Coronary artery (tissue), 2 donors: ENCODE measurements at regions not wholly inside any gene's neighbourhood (a gene's known extent, or its start where the extent isn't known, plus 50 kb on each side); places are given as distances from the start of the nearest gene placed in this dataset.
A peak's percentile ranks its signal among the peaks of the same experiment; 100 is the strongest.
"Not testable (repeated sequence)": the region's sequence is repeated elsewhere in the genome, so short reads cannot be mapped to it uniquely, and the experiment has no call there.

Experiments used
- DNase-seq: peaks from one replicate; pipeline ENCODE4 v3.0.0-alpha.2; 2017; ENCODE audit warnings: low spot score
- H3K27ac ChIP-seq, 2 donors: fragments of 200-600 bp; sonication (generic); one replicate each; pipeline ENCODE4 v1.5.1; 2016 to 2019
- H3K4me3 ChIP-seq: fragments of 200-600 bp; sonication (generic); 2 replicates; pipeline ENCODE4 v1.5.1; 2016; ENCODE audit warnings: mild to moderate bottlenecking, moderate library complexity
- CTCF ChIP-seq: fragments of 200-600 bp; sonication (generic); IDR thresholded peaks from one replicate; pipeline ENCODE4 v1.5.1; 2019; ENCODE audit warnings: antibody characterized with exemption

GRCh38 chr1:201730611-201731010 lies 98.3 kb upstream of the IPO9 start:
- no peak for TF ChIP-seq CTCF

GRCh38 chr1:201731142-201731541 lies 97.8 kb upstream of the IPO9 start:
- H3K4me3 ChIP-seq, result no peak overlapping the region
- peak overlapping the region in 1 of 2 donors; percentile 25 for H3K27ac ChIP-seq
- no peak for DNase-seq
- TF ChIP-seq CTCF, result no peak

More at GRCh38 chr1:201730611-201731010, 98.3 kb upstream of the IPO9 start:
- no peak overlapping the region for H3K27ac ChIP-seq
- DNase-seq, result no peak
- H3K4me3 ChIP-seq, result no peak overlapping the region

DNA sequence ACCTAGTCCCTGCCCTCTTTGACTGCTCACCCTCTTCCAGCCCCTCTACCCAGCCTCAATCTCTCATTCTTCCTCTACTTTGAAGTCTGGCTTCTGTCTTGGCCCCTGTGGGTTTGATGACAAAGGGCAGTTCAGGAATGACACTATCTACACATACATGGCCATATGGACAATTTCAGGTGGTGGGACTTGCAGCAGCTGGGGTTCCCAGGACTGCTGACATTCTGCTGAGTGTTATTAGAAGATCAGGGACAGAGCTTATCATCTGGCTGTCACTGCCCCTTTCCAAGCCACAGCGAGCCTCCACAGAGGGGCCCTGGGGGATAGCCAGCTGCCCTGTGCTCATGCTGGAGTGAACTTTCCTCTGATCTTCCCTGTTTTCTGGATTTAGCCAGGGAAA lies 97.4 kb upstream of the IPO9 start:
- H3K27ac ChIP-seq, result peak overlapping the region in 1 of 2 donors; percentile 25
- no peak overlapping the region for H3K4me3 ChIP-seq
- no peak for TF ChIP-seq CTCF
- DNase-seq, result no peak

DNA sequence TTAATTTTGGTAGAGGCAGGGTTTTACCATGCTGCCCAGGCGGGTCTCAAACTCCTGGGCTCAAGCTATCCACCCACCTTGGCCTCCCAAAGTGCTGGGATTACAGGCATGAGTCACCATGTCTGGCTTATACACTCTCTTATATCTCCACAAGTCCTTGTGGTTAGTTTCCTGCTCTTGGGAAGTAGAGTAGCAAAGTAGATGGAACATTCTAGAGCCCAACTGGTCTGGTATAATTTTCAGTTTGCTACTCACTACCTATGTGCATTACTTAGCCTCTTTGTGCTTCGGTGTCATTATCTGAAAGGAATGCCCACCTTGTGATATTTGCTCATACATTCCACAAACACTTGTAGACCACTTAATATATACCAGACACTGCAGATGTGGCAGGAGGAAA lies 96.6 kb upstream of the IPO9 start:
- no peak for TF ChIP-seq CTCF
- Histone ChIP-seq H3K4me3 (no peak overlapping the region), H3K27ac (no peak overlapping the region)
- no peak for DNase-seq

GRCh38 chr1:201734221-201734620 lies 94.7 kb upstream of the IPO9 start:
- H3K4me3 ChIP-seq, DNase-seq, H3K27ac ChIP-seq: not testable (repeated sequence)

DNA sequence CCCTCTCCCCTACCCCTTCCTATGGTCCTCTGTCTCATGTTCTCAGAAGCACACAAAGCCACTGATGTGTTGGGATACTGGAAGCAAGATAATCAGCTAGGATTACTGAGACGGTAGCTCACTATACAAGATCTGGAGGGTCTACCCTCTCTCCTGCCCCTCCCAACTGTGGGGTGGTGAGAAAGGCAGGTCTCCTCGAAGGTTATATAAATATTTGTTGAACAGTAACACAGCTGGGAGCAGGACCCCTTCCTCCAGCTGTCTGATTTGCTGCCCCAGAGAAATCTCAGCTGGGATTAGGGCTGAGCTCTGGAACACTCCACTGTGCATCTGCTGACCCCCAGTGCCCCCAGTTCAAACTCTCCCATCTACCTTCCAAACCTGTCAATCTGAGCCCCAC lies 94.2 kb upstream of the IPO9 start:
- H3K27ac ChIP-seq, result no peak overlapping the region
- TF ChIP-seq CTCF, result no peak
- no peak overlapping the region for H3K4me3 ChIP-seq
- DNase-seq, result no peak

DNA sequence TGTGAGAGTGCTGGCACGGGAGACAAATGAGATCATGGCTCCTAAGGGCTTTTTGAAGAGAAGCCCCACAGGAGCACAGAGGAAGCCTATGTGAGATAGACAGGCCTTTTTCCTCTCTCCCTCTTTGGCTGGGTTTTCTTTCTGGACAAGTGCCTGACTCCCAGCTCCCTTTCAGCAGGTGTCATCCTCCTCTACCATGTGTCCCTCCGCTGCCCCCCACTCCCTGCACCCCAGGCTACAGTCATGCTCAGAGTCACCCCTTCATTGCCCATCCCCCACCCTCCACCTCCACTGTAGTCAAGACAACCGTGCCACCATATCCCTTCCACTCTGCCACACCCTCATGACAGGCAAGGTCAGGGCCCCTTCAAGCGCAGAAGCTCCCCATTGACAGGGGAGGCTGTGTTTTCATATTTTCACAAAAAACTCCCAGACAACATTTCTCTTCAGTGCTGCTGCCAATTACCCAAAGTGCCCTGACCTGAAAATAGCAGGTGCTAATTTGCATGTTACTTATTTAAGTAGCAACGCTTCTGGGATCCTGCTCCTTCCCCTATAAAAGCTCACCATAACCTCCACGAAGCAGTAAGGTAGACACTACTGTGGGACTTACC lies 92.1 kb upstream of the IPO9 start:
- Histone ChIP-seq H3K27ac (peak overlapping the region in 1 of 2 donors; percentile 90), H3K4me3 (no peak overlapping the region)
- no peak for DNase-seq
- TF ChIP-seq CTCF, result no peak
